ENCODE measurements at regions not wholly inside any gene's neighbourhood (a gene's known extent, or its start where the extent isn't known, plus 50 kb on each side); places are given as distances from the start of the nearest gene placed in this dataset.

DNA sequence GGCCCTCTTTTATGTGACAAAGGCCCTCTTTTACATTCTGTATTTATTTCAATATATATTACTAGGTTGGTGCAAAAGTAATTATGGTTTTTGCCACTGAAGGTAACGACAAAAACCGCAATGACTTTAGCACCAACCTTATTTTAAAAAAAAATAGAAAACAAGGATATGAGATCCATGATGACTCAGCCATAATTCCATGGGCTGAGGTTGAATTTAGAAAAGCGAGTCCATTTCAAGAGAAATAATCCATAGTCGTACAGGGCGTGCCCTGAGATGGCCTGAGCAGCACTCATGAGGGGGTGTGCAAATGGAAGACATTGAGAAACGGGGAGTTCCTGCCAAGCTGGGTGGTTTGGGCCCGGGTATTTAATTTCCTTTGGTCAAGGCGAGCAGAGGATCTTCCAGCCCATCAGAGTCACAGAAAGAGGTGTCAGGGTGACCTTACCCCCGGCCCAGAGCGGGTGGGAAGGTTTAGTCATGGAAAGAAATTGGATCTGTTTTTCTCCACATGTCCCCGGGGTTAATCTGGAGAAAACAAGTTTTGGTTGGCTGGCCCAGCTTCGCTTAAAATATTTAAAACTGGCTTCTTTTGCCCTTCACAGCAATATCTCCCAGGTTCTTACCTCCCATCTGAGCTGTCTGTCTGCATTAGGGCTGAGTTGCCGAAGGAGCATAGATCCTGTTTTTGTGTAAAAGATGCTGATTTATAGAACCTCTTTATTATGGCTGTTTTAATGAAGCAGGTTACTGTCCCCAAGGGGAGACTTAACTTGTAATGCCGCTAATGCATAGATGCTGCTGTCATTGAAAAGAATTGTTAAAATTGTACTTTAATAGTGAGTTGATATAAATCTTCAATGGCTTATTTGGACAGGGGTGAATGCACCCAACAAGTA, 255.6 kb downstream of the PREX1 start:
- Histone ChIP-seq H3K4me3 (ENCODE audit: low read length) (no peak overlapping the region), H3K79me2 (ENCODE audit: low read length) (no peaks in the 10 kb centered on the region), H2AFZ (ENCODE audit: low read depth, low read length) (no peak overlapping the region), H4K20me1 (ENCODE audit: insufficient read depth, low read length) (no peaks in the 10 kb centered on the region), H3K9me3 (ENCODE audit: insufficient read depth, low read length) (no peaks in the 10 kb centered on the region), H3K36me3 (replicated peaks; ENCODE audit: low read depth, low read length) (no peaks in the 10 kb centered on the region), H3K9ac (ENCODE audit: low read length) (no peak overlapping the region), H3K27ac (ENCODE audit: low read length) (no peak overlapping the region), H3K27me3 (ENCODE audit: low read depth, low read length) (peaks cover 35% of the 10 kb centered on the region), H3K4me2 (ENCODE audit: low read length) (no peak overlapping the region), H3K4me1 (ENCODE audit: low read length) (no peaks in the 10 kb centered on the region)
- no peak for TF ChIP-seq CTCF (IDR thresholded peaks at IDR 0.05; ENCODE audit: low read depth, low read length)
- no peak for TF ChIP-seq EZH2phosphoT487 (IDR thresholded peaks at IDR 0.05; ENCODE audit: low read depth)

DNA sequence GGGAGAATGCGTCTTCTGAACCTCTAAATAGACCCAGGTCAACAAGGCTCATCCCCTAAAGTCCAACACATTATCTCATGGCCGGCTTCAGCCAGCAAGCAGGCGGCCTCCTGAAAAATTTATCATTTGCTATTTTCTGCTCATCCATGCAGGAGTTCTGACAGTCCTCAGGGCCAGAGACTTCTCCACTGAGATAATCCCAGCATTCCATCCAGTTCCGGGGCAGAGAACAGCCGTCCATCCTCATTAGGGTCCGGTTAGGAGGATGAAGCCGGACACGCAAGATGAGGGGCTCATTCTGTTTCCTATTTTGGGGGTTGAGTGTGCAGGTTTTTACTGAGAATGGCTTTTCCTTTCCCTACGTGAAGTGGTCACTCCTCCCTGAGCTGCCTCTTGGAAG, 258.1 kb downstream of the PREX1 start:
- Histone ChIP-seq H3K36me3 (replicated peaks; ENCODE audit: low read depth, low read length) (no peaks in the 10 kb centered on the region), H2AFZ (ENCODE audit: low read depth, low read length) (no peak overlapping the region), H3K27ac (ENCODE audit: low read length) (no peak overlapping the region), H3K27me3 (ENCODE audit: low read depth, low read length) (peaks cover 49% of the 10 kb centered on the region), H3K4me2 (ENCODE audit: low read length) (no peak overlapping the region), H3K4me1 (ENCODE audit: low read length) (no peaks in the 10 kb centered on the region), H3K9ac (ENCODE audit: low read length) (no peak overlapping the region), H3K79me2 (ENCODE audit: low read length) (no peaks in the 10 kb centered on the region), H3K9me3 (ENCODE audit: insufficient read depth, low read length) (no peaks in the 10 kb centered on the region), H4K20me1 (ENCODE audit: insufficient read depth, low read length) (no peaks in the 10 kb centered on the region), H3K4me3 (ENCODE audit: low read length) (no peak overlapping the region)
- TF ChIP-seq EZH2phosphoT487 (IDR thresholded peaks at IDR 0.05; ENCODE audit: low read depth), result no peak
- TF ChIP-seq CTCF (IDR thresholded peaks at IDR 0.05; ENCODE audit: low read depth, low read length), result no peak

DNA sequence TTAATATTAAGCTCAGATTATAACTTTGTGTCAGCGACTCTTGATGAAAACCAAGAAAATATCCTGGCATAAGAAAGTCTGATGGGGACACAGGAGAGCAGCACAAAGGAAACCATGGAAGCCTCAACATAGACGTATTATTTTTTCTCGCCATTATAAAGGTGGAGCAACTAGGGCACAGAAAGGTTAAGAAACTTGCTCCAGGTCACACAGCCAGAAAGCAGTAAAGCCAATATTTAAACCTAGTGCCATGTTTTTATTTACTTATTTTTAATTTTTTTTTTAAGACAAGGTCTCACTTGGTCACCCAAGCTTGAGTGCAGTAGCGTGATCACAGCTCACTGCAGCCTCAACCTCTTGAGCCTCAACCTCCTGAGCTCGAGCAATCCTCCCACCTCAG, 259.3 kb downstream of the PREX1 start:
- Histone ChIP-seq H3K4me2 (ENCODE audit: low read length) (no peak overlapping the region), H2AFZ (ENCODE audit: low read depth, low read length) (no peak overlapping the region)

More for the DNA sequence above, 259.3 kb downstream of the PREX1 start:
- no peaks in the 10 kb centered on the region for H3K9me3 ChIP-seq (ENCODE audit: insufficient read depth, low read length)
- no peaks in the 10 kb centered on the region for H3K36me3 ChIP-seq (replicated peaks; ENCODE audit: low read depth, low read length)
- TF ChIP-seq CTCF (IDR thresholded peaks at IDR 0.05; ENCODE audit: low read depth, low read length) (no peak), EZH2phosphoT487 (IDR thresholded peaks at IDR 0.05; ENCODE audit: low read depth) (no peak)
- H3K79me2 ChIP-seq (ENCODE audit: low read length), result no peaks in the 10 kb centered on the region
- no peak overlapping the region for H3K9ac ChIP-seq (ENCODE audit: low read length)
- H3K27ac ChIP-seq (ENCODE audit: low read length), result no peak overlapping the region
- H3K4me3 ChIP-seq (ENCODE audit: low read length), result no peak overlapping the region
- peaks cover 42% of the 10 kb centered on the region for H3K27me3 ChIP-seq (ENCODE audit: low read depth, low read length)
- no peaks in the 10 kb centered on the region for H4K20me1 ChIP-seq (ENCODE audit: insufficient read depth, low read length)
- no peaks in the 10 kb centered on the region for H3K4me1 ChIP-seq (ENCODE audit: low read length)
